Activated gamma-delta T cell (primary cell): ENCODE measurements at regions not wholly inside any gene's neighbourhood (a gene's known extent, or its start where the extent isn't known, plus 50 kb on each side); places are given as distances from the start of the nearest gene placed in this dataset.

ENCODE experiments used
- DNase-seq: peaks from one replicate; lab custom pipeline; 2025; lab: John Stamatoyannopoulos, UW

DNA sequence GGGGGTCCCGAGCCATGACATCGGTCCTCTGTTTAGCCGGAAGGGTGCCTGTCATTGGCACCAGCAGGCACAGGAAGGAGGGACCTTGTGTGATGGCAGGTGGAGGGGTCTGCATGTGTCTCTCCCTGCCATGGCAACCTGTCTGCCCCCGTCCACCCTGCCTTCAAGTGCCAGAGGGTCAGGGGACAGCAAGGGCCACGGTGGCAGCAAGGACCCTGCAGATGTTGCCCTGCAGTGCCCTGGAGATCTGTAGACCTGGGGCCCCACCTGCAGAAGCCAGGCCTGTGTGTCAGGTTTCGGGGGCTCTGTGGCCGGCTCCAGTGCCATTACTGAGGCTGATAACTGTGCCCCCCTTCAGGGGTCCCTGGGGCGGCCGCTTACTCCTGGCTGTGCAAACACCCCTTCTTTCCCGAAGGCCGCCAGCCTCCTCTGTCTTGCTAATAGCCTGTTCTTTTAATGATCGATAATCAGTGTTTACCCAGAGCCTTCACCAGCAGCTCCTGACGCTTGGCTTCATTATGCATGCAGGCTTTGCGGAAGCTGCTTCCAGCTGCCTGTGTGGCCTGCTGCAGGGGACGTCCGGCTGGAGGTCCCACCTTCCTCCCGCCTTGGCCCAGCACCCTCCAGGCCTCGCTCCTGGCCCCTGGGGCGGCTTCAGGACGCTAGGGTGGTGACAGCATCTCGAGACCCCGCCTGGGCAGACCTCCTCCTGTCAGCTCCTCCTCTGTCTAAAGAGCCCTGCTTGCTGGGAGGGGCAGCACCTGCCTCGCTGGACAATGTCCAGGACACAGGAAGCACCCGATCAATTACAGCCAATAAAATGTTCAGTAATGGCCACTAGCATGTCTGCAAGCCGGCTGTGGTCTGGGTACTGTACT is 153.0 kb downstream of the KIF26A start:
- no peak for DNase-seq

DNA sequence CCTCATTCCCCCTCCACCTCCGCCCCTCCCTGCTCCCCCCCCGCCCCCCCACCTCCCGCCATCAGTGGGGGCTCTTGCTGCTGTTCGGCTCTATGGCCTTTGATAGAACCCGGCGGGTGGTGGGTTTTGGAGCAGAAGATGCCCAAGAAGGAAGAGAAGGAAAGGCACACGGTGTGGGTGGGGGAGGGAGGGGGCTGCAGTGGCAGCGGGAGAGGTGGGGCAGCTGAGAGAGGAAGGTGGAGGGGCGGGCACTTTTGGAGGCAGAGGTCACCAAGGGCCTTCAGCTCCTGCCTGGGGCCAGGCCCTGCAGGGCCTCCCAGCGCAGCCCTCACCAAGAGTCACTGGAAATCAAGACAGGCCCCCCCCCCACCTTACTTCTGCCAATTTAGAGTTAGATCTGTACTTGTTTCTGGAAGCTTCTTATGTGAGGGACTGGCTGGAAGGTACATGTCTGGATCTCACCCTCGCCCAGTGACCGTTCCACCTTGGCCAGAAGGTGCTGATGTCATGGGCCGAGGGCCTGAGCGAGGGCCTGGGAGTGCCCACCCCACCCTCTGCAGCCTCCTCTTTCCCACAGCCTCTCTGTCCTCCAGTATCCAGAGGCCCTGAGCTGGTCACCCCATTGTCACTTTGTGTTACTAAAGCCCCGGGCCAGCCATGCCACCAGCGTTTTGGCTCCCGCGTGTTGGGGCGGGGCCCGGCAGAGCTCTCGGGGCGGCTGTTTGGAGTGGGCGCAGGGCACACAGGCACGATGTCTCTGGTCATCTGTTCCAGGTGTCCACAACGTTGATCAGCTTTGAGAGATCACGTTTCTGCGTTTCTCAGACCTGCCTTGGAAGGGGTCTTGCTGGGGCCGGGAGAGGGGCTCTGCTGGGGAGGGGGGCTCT is 153.9 kb downstream of the KIF26A start:
- DNase-seq = no peak

DNA sequence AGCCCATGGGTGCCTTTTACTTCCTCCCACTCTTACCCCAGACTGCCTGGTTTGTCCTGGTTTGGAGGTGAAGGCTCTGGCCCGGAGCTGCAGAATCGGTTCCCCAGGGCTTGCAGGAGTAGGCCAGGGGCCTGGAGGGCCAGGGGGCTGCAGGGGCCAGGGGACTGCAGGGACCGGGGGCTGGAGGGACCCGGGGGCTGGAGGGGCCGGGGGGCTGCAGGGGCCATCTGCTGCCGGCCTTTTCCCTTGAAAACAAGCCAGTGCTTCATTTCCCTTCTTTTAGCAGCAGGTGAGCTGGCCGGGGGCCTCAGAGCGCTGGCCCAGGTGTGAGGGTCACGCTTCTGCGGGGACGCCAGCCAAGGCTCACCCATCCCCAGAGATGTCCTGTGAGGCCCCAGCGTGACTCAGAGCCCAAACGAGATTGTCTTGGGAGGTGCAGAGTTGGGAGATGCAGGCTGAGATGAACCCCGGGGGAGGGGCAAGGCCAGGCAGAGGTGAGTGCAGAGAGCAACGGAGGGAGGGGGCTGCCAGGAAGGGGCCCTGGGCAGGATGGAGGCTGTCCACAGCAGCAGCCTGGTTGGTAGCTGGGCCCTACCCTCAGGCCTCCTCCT is 154.9 kb downstream of the KIF26A start:
- DNase-seq = no peak

DNA sequence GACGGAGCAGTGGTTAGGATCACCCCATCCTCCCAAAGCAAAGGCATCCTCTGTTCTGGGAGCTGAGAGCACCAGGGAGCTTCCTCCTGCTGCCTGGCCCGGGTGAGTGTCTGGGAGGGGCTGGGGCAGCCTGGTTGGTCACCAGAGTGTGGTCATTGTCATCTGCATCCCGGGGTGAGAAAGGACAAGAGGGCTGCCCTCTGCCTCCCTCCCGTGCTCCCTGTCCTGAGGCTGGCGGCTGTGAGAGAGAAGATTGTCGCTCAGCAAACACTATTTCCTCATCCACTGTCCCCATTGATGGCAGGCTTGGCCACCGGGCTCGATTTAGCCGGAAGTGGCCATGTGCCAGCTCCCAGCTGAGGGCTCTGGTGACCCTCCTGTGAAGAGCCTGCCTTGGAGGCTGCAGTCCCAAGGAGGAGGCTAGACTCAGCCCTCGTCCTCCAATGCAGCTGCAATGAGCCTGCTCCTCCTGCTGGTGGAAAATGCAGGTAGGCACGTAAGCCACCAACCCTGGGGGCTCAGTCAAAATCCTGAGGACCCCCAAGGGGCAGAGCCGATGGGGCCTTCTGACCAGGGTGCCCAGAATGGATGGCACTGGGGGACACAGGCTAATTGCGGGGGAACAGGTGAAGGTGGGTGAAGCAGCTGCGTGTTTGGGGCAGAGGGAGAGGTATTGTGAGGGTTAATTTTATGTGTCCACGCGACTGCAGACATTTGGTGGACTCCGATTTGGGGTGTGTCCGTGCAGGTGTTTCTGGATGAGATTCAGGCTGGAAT is 155.7 kb downstream of the KIF26A start:
- DNase-seq = no peak

DNA sequence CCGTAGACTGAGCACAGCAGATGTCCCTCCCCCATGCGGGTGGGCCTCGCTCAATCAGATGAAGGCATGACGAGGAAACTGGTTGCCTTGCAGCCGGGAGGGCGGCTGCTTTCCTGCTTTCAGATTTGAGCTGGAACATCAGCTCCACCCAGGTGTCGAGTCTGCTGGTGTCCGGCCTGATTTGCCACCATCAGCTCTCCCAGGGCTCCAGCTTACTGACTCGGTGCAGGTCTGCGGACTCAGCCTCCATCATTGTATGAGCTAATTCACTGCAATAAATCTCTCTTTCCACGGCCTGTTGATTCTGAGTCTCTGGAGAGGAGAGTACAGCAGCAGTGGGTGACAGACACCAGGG is 156.2 kb downstream of the KIF26A start:
- DNase-seq = no peak

DNA sequence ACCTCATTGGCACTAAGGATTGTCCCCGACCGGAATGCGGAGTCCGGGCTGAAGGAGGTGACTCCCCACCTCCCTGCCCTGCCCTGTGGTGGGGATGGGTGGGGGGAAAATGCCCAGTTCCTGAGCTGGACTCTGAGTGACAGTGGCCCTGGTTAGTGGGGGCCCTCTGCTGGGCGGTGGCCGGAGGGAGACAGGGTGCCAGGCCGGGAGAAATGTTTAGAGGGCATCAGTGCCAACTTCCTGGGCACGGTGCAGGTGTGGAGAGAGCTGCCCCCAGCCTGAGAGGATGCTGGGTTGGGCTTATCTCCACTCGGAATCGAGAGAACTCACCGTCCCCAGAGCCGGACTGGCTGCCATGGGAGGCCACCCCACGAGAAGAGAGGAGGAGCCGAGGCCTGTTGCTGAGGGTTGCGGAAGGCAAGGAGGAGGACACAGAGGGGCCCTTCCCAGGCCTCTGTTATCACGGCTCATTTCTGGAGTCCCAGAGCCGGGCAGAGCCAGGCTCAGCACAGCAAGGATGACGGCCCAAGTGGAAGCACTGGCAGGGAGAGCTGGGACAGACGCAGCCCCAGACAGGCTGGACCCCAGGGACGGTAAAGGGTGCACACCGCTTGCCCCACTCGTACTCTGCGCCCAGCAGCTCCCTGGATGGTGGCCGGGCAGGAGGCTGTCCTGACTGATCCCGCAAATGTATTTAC is 156.7 kb downstream of the KIF26A start:
- DNase-seq = no peak

DNA sequence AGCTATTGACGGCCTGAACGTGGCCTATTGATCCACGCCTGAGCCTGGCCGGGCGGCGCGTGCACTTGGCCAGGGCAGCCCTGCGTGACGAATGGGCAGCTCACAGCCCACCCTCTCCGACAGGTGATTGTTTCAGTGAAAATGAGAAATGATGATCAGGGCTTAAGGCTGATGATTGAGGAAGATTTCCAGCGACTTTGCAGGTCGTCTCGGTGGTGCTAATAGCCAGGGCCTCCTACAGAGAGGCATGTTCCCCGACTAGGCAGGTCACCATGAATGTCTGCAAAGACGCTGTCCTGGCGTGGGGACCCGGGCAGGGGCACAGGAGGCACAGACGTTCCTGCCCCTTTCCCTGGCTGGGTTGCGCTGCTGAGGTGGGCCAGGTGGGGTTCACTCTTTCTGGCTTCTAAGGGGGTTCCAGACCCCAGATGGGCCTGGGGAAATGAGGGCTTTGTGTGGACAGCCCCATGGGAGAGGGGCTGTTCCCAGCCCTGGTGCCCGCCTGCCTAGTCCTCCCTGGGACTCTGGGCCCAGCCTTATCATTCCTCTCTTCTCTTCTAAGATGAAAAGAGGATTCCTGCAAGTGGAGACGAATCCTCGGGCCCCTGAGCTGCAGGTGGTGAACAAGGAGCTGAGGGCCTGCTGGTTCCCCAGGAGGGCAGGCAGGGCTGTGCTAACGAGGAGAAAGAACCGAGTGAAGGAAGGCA is 157.4 kb downstream of the KIF26A start:
- no peak for DNase-seq

DNA sequence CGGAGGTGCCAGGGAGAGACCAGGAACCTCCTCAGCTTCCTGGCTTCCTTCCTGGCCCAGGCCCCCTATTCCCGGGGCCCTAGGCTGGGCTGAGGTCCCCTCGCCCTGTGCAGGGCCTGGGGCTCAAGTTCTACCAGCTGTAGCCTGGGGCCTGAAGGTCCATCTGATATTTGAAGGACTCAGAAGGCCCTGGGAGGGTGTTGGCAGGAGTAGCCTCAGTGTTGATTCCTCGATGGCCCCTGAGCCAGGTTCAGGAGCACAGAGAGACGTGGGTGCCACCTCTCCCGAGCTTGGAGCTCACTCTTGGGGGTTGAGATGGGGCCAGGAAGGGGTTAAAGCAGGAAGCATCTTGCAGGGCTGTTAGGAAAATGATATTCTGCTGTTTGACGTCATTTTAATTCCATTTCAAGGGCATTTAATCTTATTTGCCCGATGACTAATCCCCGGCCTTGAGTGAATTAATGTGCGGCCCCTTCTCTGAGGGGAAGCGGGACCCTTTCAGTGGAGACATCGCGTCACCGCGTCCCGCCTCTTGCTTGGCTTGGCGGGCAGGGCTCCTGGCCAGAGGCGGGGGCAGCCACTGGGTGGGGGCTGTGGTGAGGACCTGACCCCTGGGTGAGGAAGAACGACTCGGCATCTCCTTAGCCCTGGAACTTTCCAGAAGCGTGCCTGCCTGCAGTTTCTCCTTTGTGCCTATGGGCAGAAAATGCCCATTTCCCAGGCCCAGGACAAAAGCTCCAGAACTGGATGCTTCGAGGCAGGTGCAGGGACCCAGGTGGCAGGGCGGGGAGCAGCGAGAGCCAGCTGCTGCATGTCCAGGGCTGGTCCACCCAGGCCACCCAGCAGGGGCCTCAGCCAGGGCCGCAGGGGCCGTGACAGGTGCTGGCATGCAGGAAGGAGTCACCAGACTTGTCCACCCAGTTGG is 158.3 kb downstream of the KIF26A start:
- no peak for DNase-seq

DNA sequence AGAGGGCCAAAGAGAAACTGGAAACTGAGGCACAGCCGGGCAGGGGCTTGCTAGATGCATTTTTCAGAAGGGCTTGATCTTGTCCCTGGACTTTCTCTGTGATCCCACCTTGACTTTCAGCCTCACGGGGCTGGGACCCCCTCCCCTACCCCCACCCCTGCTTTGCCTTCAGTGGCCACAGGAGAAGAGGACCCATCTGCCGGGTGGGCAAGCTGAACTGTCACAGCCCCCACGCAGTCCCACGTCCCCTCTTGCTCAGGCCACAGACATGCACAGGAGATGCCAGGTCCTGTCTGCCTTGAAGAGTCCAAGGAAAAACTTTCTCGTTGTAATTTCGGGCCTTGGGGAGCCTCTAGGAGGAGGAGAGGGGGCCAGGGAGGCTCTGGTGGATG is 158.9 kb downstream of the KIF26A start:
- DNase-seq = no peak

DNA sequence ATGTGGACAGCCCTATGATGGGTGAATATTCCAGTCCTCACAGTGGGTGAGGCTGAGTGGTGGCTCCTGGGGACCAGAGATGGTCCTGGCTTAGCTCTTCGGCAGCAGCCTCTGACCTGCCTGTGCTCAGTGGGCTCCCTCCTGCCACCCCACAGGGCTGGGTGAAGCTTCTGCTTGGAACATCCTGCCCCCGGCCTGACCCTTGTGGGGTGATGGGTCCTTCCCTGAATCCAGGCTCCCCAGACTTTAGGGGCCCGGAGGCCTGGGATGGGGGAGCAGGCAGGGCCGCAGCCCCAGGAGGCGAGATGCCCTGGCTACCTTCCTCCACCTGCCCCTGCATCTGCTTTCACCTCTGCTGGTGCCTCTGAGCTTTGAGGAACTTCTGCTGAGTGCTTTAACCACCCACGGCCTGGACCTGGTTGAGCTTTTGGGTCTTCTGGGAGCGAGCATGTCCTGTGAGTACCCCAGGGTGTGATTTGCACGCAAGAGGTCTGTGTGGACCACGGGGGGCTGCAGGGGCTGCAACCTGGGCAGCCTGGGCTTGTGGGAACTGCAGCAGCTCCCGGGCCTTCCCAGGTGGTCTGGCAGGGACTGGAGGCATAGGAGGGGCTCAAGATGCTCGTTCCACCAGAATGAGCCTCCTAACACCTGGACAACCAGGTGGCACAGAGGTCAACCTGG is 159.5 kb downstream of the KIF26A start:
- DNase-seq = no peak

DNA sequence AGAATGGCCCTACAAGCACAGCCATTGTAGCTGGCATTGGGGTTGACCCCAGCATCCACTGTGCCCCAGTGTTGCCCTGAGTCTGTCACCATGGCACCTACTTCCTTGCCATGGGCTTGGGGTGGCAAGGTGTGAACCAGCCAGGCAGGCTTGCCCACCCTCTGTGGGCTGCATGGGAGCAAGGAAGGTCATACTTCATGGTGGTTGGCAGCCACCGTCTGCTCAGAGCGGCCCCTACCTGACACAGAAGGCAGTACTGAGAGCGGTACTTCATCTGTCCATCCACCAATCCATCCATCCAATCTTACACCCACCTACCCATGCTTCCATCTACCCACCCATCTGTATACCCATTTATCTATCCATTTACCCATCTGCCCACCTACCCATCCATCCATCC is 160.1 kb downstream of the KIF26A start:
- no peak for DNase-seq

DNA sequence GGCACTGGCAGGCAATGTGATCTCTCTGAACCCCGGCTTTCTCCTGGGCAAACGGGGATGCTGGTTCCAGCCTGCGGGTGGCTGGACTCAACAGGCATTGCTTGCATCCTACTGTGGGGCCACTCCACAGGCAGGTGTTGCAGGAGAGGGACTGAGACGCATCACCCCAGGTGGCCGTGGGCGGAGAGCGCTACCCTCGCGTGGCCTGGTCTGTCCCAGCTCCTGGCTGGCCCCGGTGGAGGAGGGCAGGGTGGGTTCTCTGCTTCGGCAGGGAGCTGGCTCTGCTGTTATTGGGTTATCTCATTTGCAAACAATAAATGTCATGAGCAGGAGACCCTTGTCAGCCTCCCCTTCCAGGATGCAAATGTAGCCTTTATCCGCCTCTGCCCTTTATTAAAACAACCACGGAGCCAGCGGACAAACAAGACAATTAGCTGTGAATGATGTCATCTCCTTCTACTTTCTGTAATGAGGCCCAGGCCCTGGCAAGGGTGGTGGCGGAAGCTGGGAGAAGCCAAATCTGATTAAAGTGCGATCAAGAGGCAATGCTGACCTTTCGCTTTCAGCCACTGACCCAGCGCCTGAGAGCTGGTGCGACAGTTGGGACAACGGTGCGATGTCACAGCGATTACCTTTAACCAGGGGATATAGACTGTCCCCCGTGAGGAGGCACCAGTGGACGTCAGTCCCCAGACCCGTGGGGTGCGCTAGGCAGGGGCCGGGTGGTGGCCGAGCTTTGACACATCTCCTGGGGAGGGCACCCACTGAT is 161.8 kb downstream of the KIF26A start:
- no peak for DNase-seq

DNA sequence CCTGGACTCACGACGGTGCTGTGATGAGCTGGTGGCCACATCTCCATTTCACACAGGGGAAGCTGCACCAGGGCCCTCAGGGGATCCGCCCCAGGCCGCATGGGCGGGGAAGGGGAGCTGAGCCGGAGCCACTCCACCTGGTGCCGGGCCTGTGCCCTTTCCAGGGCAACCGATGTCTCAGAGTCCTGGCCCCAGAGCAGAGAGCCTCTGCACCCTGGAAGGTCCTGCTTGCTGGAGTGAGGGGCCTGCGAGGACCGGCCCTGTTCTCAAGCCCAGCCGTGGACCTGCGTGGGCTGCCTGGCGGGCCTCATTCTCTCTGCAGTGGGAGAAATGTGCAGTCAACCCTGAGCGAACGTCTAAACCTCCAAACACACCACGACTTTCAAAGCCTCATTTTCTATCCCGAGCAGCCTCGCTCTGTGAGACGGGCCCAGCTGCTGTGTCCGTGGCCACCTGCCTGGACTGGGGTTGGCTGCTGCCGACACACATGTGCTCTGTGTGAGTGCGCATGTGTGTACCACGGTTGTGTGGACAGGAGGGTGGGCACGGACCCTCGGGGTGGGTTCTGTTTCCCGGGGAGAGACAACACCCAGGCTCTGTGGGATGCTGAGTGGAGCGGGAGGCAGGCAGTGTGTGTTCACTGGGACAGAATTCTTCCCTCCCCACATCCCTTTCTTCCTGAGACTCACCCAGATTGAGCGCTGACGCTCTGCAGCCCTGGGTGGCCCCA is 163.5 kb downstream of the KIF26A start:
- no peak for DNase-seq

DNA sequence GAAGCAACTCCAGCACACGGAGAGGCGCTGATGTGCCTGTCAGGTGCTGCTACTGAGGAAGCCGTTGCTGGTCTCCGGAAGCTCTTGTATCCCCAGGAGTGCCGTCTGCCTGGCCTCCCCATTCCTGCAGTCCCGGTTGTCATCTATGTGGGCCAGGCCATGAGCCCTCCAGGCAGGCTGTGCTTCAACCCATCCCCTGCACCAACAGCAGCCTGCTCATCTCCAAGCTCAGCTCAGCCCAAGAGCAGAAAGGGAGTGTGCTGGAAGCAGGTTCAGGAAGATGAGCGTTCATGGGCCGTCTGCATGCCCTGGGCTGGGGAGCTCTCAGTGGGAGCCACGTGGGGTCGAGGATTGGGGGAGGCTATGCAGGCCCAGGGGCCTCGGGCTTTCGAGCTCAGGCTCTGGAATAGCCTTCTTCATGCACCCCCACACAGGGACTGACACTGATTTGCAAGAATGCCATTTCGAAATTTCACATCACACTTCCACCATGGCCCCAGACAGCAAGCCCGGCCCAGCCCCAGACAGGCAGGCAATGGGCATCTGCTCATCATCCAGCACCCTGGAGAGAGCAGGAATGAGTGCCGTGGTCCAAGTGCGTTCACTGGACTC is 164.5 kb downstream of the KIF26A start:
- DNase-seq = no peak

DNA sequence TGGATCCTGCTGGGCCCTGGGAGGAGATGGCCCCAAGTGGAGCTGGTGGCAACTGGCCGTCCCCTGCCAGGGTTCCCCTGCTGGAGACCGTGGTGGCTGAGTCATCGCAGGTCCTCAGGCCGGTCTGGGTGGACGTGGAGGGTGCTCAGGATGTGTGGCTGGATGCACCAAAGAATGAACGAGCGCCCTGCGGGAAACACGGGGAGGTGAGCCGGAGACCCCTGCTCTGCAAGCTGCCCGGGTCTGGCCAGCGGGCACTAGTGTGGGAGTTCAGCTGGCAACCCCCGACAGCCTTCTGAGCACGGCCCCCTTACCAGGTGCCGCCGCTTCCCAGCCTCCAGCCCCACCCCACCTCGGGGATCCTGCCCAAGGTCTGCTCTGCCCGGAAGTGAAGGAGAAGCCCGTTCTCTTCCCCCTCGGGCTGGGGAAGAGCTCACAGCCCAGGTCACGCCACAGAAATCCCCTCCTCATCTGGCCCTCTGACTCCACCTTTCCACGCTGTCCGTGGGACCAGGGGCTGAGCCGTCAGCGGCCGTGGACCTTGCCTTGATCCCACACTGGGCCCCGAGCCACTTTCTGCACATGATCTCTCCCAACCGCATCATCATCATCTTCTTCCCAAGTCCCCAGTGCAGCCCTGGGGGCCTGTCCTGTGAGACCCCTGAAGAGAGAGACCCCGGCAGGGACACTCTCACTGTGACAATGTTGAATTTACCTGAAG is 165.5 kb downstream of the KIF26A start:
- DNase-seq = no peak
